Neuron (in vitro differentiated cells): ENCODE measurements at regions not wholly inside any gene's neighbourhood (a gene's known extent, or its start where the extent isn't known, plus 50 kb on each side); places are given as distances from the start of the nearest gene placed in this dataset.

ENCODE experiments used
- H2AFZ ChIP-seq: one replicate; pipeline ENCODE4 v1.6.1; 2013; ENCODE audit warnings: low read depth, mild to moderate bottlenecking, inconsistent platforms, low read length, moderate library complexity
- H3K27me3 ChIP-seq: one replicate; pipeline ENCODE4 v1.6.1; 2013; ENCODE audit warnings: low read length; ENCODE audit not compliant: insufficient read depth
- H3K36me3 ChIP-seq: one replicate; pipeline ENCODE4 v1.6.1; 2013; ENCODE audit warnings: low read length; ENCODE audit not compliant: insufficient read depth
- H3K4me1 ChIP-seq: one replicate; pipeline ENCODE4 v1.6.1; 2013; ENCODE audit warnings: low read length; ENCODE audit not compliant: insufficient read depth
- H3K4me3 ChIP-seq: 2 replicates; pipeline ENCODE4 v1.5.1; 2013; ENCODE audit warnings: mild to moderate bottlenecking, low read length, moderate library complexity
- H3K9me3 ChIP-seq: one replicate; pipeline ENCODE4 v1.6.1; 2013; ENCODE audit warnings: low read length

DNA sequence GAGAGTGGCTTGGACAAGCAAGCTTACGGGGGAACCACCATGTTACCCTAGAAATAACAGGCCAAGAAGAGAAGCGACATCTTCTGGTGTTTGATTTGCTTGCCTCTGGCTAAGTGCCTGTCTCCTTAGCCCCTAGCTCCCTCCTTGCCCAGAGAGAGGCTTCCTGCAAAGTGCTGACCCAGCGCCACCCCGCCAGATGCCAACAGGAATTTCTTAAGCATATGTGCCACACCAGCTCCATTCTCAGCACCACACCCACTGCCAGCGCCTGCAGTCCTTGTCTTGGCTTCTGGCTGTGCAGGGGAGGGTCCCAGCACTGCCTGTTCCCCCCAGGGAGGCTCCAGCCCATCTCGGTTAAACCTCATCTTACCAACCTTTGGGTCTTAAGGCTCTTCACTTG lies 74.2 kb upstream of the NCOR2 start:
- Histone ChIP-seq H3K9me3 (no peaks in the 10 kb centered on the region), H3K27me3 (peaks cover 5% of the 10 kb centered on the region), H2AFZ (no peak overlapping the region), H3K36me3 (no peaks in the 10 kb centered on the region), H3K4me1 (no peaks in the 10 kb centered on the region), H3K4me3 (no peak overlapping the region)

DNA sequence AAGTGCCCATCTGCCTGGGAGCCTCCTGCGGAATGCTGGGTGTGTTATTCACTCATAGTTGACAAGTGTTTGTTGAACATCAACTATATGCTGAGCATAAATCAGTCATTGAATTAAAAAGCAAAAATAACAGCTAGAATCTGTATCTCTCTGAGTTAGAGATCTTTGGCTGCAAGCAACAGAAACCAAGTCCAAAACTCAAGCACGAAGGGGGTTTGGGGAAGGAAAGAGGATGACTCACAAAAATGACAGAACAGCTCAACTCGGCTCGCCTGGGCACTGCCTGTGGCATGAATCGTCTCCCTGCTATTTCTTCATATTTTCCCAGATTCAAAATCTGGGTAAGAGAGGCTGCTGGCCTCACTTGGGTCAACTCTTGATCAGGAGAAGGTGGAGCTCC lies 72.6 kb upstream of the NCOR2 start:
- Histone ChIP-seq H3K4me1 (no peaks in the 10 kb centered on the region), H3K9me3 (no peaks in the 10 kb centered on the region), H2AFZ (no peak overlapping the region), H3K36me3 (no peaks in the 10 kb centered on the region), H3K4me3 (no peak overlapping the region), H3K27me3 (peaks cover 5% of the 10 kb centered on the region)

DNA sequence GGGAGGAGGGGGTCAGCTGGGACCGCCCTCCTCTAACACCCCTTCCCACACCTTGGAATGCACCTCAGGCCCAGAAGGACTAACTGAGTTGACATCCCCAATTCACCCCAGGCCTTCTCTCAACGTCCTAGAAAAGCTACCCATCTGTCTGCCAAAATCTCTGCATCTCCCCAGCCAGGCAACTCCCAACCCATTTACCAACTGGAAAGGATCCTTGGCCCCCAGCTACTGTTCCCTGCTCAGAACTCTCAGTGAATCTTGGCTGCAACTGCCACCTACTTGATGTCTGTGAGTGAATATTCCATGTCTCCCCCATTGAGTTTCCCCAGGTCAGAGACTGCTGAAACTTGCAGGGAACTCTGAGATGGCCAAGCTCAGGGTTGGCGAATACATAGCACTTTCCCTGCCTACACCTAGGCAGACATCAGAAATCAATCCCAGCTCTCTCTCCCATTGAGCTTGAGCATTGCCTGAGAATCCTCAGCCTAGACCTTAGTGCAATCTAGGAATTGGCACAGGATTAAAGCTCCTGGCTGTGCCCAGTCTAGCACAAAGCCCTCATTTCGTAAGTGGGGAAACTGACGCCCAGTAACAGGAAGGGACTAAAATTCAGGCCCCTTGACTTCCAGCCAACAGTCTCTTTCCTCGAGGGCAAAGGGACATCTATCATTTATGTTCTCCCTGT lies 71.9 kb upstream of the NCOR2 start:
- Histone ChIP-seq H3K4me1 (no peaks in the 10 kb centered on the region), H3K9me3 (no peaks in the 10 kb centered on the region), H2AFZ (no peak overlapping the region), H3K4me3 (no peak overlapping the region), H3K27me3 (peaks cover 5% of the 10 kb centered on the region), H3K36me3 (no peaks in the 10 kb centered on the region)

DNA sequence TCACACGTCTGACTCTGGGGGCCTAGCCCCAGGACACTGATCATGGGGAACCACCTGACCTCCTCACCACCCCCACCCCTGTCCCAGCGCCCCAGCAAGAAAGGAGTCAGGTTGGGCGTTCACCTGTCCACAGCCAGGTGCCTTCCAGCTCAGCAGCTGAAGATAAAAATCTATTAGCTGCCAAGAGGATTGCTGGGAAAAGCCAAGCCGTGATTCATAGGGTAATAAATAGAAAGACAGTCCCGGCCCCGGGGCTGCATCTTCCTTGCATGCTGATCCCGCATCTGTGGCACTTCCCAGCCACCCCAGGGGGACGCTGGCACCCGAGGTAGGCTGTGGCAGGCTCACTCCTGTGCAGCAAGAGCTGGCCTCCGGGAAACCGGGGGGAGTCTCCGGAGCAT lies 70.2 kb upstream of the NCOR2 start:
- no peaks in the 10 kb centered on the region for H3K36me3 ChIP-seq
- H3K4me1 ChIP-seq, result no peaks in the 10 kb centered on the region

DNA sequence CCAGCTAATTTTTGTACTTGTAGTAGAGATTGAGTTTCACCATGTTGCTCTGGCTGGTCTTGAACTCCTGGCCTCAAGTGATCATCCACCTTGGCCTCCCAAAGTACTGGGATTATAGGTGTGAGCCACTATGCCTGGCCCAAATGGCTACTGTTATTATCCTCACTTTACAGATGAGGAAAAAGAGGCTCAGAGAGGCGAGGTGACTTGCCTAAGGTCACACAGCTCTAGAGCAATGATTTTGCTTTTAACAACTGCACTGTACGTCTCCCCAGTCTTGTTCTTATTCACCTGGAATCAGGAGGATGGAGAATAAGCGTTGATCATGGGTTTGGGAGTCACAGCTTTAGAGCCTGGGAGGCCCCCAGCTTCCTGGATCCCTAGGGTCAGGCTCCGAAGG lies 69.8 kb upstream of the NCOR2 start:
- no peak overlapping the region for H2AFZ ChIP-seq
- H3K4me1 ChIP-seq, result no peaks in the 10 kb centered on the region
- H3K36me3 ChIP-seq, result no peaks in the 10 kb centered on the region

More for the DNA sequence above, 70.2 kb upstream of the NCOR2 start:
- Histone ChIP-seq H3K4me3 (no peak overlapping the region), H3K27me3 (peaks cover 5% of the 10 kb centered on the region), H2AFZ (no peak overlapping the region), H3K9me3 (no peaks in the 10 kb centered on the region)

DNA sequence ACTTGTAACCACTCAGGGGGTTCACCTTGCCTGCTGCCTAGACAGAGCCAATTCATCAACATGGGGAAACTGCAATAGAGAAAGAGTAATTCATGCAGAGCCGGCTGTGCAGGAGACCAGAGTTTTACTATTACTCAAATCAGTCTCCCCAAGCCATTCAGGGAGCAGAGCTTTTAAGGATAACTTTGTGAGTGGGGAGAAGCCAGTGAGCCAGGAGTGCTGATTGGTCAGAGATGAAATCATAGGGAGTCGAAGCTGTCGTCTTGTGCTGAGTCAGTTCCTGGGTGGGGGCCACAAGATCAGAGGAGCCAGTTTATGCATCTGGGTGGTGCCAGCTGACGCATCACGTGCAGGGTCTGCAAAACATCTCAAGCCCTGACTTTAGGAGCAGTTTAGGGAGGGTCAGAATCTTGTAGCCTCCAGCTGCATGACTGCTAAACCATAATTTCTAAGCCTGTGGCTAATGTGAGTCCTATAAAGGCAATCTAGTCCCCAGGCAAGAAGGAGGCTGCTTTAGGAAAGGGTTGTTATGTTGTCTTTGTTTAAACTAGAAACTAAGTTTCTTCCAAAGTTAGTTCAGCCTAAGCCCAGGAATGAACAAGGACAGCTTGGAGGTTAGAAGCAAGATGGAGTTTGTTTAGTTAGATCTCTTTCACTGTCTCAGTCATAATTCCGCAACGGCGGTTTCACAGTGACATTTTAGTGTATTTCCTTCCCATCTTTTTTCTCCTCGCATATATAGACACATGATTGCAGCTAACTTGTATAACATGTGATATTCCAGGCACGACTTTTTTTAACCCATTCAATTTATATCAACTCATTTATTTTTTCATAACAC lies 68.9 kb upstream of the NCOR2 start:
- Histone ChIP-seq H3K36me3 (no peaks in the 10 kb centered on the region), H3K9me3 (no peaks in the 10 kb centered on the region), H3K4me3 (no peak overlapping the region), H2AFZ (no peak overlapping the region), H3K4me1 (no peaks in the 10 kb centered on the region), H3K27me3 (peaks cover 5% of the 10 kb centered on the region)

More for the DNA sequence above, 69.8 kb upstream of the NCOR2 start:
- Histone ChIP-seq H3K27me3 (peaks cover 5% of the 10 kb centered on the region), H3K9me3 (no peaks in the 10 kb centered on the region), H3K4me3 (no peak overlapping the region)

DNA sequence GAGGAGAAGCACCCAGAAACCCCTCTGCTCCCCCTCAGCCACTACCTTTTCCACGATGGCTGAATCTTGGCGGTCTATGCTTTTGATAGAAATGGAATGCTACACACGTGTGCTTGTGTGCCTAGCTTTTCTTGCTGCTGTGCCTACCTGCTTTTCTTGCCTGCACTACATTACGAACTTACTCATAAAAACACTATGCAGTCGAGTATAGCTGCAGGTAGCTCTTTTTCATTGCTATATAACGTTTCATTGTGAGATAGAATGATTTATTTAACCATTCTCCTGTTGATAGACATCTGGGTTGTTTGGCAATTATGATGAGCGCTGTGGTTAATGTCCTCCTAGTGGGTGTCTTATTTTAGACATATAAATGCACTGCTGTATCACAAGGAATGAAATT lies 67.9 kb upstream of the NCOR2 start:
- H3K27me3 ChIP-seq, result peaks cover 5% of the 10 kb centered on the region
- H2AFZ ChIP-seq, result no peak overlapping the region
- no peak overlapping the region for H3K4me3 ChIP-seq
- H3K36me3 ChIP-seq, result no peaks in the 10 kb centered on the region
- H3K4me1 ChIP-seq, result no peaks in the 10 kb centered on the region
- H3K9me3 ChIP-seq, result no peaks in the 10 kb centered on the region

DNA sequence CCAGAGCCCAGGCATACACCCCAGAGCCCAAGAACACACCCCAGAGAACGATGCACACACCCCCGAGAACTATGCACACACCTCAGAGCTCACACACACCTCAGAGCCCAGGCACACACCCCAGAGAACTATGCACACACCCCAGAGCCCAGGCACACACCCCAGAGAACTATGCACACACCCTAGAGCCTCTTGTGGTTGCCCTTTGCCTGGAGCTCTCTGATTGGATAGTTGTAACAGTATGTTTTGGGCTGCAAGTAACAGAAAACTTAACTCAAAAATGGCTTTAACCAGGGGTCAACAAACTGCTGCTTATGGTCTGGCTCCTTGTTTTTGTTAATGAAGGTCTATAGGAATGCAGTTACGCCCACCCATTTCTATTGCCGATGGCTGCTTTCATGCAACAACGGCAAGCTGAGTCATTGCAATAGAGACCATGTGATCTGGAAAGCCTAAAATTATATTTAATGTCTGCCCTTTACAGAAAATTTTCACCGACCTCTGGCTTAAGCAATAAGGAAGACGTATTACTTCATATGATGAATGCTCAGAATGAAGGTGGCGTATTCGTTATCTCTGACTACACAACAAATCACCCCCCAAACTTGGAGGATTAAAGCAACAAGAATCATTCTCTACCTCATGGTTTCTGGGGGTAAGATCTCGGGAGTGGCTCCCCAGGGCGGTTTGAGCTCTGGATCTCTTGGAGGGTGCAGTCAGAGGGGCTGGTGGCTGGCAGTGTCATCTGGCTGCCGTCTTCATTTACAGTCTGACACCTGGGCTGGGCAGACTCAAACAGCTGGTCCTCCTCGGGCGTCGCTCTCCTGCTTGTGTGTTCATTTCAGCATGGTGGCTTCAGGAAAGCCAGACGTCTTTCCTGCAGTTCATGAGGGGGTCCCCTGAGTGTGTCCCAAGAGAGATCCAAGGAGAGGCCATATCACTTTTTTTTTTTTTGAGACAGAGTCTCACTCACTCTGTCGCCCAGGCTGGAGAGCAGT lies 66.3 kb upstream of the NCOR2 start:
- H2AFZ ChIP-seq, result no peak overlapping the region
- no peaks in the 10 kb centered on the region for H3K36me3 ChIP-seq
- no peak overlapping the region for H3K4me3 ChIP-seq
- no peaks in the 10 kb centered on the region for H3K27me3 ChIP-seq
- H3K9me3 ChIP-seq, result no peaks in the 10 kb centered on the region
- H3K4me1 ChIP-seq, result no peaks in the 10 kb centered on the region

DNA sequence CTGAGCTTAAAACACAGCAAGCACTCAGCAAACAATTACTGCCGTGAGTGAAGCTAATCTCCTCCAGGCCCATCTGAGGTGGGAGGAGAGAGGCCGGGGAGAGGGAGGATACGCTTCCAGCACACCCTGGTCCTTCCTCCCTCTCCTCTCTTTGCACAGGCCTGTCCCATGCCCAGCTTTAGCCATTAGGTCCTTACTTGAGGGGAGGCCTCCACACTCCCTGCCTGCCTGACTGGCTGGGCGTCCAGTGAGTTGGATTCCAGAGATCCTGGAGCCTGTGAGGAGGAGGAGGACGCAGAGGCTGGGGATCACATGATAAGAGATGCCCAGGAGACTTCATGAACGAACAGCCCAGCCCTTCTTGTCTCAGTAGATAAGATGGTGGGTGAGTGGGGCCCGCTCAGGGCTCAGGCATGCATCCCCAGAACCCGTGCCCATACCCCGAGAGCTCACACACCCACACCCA lies 65.1 kb upstream of the NCOR2 start:
- Histone ChIP-seq H3K27me3 (no peaks in the 10 kb centered on the region), H3K36me3 (no peaks in the 10 kb centered on the region), H3K4me1 (no peaks in the 10 kb centered on the region), H3K4me3 (no peak overlapping the region), H2AFZ (no peak overlapping the region), H3K9me3 (no peaks in the 10 kb centered on the region)

DNA sequence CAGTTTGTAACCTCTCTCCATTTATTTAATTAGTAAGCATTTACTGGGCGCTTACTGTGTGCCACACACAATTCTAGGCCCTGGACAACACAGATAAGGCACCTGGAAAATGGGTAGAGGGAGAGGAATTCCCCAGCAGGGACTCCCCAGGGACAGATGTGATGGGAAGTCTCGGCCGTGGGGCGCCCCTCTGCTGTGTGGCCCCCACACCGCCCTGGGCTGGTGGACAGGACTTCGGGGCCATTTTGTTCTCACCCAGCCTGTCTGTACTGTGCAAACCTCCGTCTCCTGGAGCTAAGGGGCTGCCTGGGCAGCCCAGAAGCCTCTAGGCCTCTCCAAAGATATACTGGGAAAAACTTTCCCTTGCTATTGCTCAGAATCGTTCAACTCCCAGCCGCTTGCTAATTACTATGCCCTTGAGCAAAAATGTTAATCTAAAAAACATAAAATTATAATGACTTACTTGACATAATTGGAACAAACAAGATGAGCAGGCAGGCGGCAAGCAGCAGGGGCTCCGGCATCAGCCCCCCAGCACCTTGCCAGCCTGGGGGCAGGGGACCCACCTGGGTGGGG lies 64.4 kb upstream of the NCOR2 start:
- Histone ChIP-seq H3K27me3 (no peaks in the 10 kb centered on the region), H3K36me3 (no peaks in the 10 kb centered on the region), H2AFZ (no peak overlapping the region), H3K9me3 (no peaks in the 10 kb centered on the region), H3K4me1 (no peaks in the 10 kb centered on the region), H3K4me3 (no peak overlapping the region)

DNA sequence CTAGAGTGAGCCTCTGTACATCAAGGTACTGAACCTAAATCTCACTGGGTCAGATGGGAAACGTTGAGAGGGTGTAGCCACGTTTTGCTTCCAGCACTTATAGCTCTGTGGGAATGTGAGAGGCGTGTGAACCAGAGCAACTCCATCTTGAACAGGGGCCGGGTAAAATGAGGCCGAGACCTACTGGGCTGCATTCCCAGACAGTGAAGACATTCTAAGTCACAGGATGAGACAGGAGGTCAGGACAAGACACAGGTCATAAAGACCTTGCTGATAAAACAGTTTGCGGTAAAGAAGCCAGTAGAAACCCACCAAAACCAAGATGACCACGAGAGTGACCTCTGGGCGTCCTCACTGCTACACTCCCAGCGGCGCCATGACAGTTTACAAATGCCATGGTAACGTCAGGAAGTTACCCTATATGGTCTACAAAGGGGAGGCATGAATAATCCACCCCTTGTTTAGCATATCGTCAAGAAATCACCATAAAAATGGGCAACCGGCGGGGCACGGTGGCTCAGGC lies 63.4 kb upstream of the NCOR2 start:
- Histone ChIP-seq H3K4me1 (no peaks in the 10 kb centered on the region), H2AFZ (no peak overlapping the region), H3K4me3 (no peak overlapping the region), H3K36me3 (no peaks in the 10 kb centered on the region), H3K9me3 (no peaks in the 10 kb centered on the region), H3K27me3 (no peaks in the 10 kb centered on the region)

DNA sequence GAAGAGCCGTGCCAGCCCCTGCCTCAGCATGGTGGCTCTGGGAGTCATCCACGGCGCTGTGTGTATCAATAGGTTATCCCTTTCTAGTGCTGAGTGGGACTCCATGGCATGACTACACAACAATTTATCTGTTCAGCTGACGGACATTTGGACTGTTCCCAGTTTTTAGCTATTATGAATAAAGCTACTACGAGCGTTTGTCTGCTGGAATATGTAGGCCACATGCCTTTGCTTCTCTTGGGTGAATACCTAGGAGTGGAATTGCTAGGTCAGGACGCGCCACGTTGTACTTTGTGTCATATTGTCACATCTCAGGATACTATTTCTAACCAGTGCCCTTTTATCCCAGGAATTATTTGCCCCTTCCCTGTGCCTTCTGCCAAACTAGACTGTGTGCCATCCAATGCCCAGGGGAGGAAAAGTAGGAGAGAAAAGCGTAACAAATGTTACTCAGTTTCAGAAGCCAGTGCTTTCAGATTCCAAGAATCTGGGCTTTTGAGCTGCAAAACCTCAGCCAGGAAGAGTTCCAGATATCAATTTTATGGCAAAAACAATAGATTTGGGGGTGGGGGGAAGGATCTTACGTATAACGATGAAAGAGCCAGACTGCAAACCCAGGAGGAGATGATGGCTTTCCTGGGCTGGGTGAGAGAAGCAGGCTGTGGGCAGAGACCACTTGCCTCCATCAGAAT lies 62.5 kb upstream of the NCOR2 start:
- Histone ChIP-seq H2AFZ (no peak overlapping the region), H3K36me3 (no peaks in the 10 kb centered on the region), H3K9me3 (no peaks in the 10 kb centered on the region), H3K4me1 (no peaks in the 10 kb centered on the region), H3K27me3 (no peaks in the 10 kb centered on the region), H3K4me3 (no peak overlapping the region)
